Karpas-422 (cell line): ENCODE measurements at regions not wholly inside any gene's neighbourhood (a gene's known extent, or its start where the extent isn't known, plus 50 kb on each side); places are given as distances from the start of the nearest gene placed in this dataset.
A peak's percentile ranks its signal among the peaks of the same experiment; 100 is the strongest.

ENCODE experiments used
- DNase-seq: peaks from one replicate; pipeline ENCODE4 v3.0.0-alpha.2; 2015
- H2AFZ ChIP-seq: fragments of 200-600 bp; sonication (generic); 2 replicates; pipeline ENCODE4 v1.6.1; 2014; ENCODE audit warnings: antibody characterized with exemption, low read length, mixed read lengths
- H3K27ac ChIP-seq: fragments of 200-600 bp; sonication (generic); 2 replicates; pipeline ENCODE4 v1.5.1; 2014; ENCODE audit warnings: mild to moderate bottlenecking, low read length, moderate library complexity
- H3K27me3 ChIP-seq: fragments of 200-600 bp; sonication (generic); 2 replicates; pipeline ENCODE4 v1.6.1; 2014; ENCODE audit warnings: low read length, mixed read lengths
- H3K36me3 ChIP-seq: fragments of 200-600 bp; sonication (generic); 2 replicates; pipeline ENCODE4 v1.6.1; 2014; ENCODE audit warnings: low read length, mixed read lengths; ENCODE audit not compliant: insufficient read depth
- H3K4me1 ChIP-seq: fragments of 200-600 bp; sonication (generic); 2 replicates; pipeline ENCODE4 v1.6.1; 2014; ENCODE audit warnings: mild to moderate bottlenecking, low read length, mixed read lengths
- H3K4me2 ChIP-seq: fragments of 200-600 bp; sonication (generic); 2 replicates; pipeline ENCODE4 v1.6.1; 2014; ENCODE audit warnings: low read length, low read depth, mild to moderate bottlenecking; ENCODE audit not compliant: poor library complexity, severe bottlenecking
- H3K4me3 ChIP-seq: fragments of 200-600 bp; sonication (generic); 2 replicates; pipeline ENCODE4 v1.5.1; 2014; ENCODE audit warnings: mild to moderate bottlenecking, antibody characterized with exemption, low read length, mixed read lengths
- H3K79me2 ChIP-seq: fragments of 200-600 bp; sonication (generic); 2 replicates; pipeline ENCODE4 v1.6.1; 2014; ENCODE audit warnings: mild to moderate bottlenecking, low read length, mixed read lengths
- H3K9ac ChIP-seq: fragments of 200-600 bp; sonication (generic); 2 replicates; pipeline ENCODE4 v1.6.0; 2014; ENCODE audit warnings: low read length
- H3K9me2 ChIP-seq: fragments of 200-600 bp; sonication (generic), shearing (Covaris generic); replicated peaks from 2 replicates; pipeline ENCODE4 v1.6.0; 2014; ENCODE audit warnings: mild to moderate bottlenecking, low read length, moderate library complexity; ENCODE audit not compliant: insufficient read depth
- H3K9me3 ChIP-seq: fragments of 300-700, 200-600 bp; sonication (generic); 2 replicates; pipeline ENCODE4 v1.6.1; 2014; ENCODE audit warnings: low read length, mixed read lengths
- H4K20me1 ChIP-seq: fragments of 200-600 bp; sonication (generic); 2 replicates; pipeline ENCODE4 v1.6.1; 2014; ENCODE audit warnings: mild to moderate bottlenecking, antibody characterized with exemption, low read length, low read depth; ENCODE audit not compliant: insufficient read depth

DNA sequence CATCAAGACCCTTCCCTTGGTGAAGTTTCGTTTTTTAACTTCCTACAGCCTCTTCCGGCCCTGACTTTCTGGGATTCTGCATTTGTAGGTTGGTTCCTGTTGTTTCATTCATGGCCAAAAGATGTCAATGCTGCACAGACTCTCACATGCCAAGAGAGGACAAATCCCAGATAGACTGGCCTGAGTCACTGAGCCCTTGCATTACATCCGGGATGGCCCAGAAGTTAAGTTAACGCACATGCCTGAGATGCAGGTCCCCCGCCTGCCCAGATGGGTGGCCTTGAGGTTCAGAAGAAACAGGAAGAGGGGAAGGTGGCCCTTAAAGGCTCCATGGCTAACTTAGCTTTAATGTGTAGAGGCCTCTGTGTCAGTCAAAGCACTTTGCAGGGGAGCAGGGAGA lies 51.6 kb upstream of the SRGAP3 start:
- H4K20me1 ChIP-seq = no peaks in the 10 kb centered on the region
- H3K9me2 ChIP-seq = no peaks in the 10 kb centered on the region
- H2AFZ ChIP-seq = no peak overlapping the region
- DNase-seq = no peak
- H3K36me3 ChIP-seq = no peaks in the 10 kb centered on the region
- no peak overlapping the region for H3K27ac ChIP-seq
- no peaks in the 10 kb centered on the region for H3K9me3 ChIP-seq
- no peaks in the 10 kb centered on the region for H3K4me1 ChIP-seq
- H3K9ac ChIP-seq = no peak overlapping the region
- H3K4me3 ChIP-seq = no peak overlapping the region
- no peaks in the 10 kb centered on the region for H3K79me2 ChIP-seq
- no peak overlapping the region for H3K4me2 ChIP-seq
- H3K27me3 ChIP-seq = no peaks in the 10 kb centered on the region

DNA sequence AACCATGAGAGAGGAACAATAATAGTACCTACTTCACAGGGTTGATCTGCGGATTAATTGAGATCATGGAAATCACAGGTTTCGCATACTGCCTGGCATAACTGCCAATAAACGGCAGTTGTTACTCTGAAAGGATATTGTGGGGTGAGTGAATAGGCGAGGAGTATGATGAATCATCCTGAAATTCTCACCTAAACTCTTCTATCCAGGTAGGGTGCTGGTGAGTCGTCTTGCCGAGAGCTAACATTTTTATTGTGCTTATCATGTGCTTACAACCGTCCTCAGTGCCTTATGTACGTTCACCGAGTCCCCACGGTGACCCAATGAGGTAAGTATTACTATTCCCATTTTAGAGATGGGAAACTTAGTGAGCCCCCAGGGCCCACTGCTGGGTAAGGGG lies 52.4 kb upstream of the SRGAP3 start:
- H3K4me1 ChIP-seq = no peaks in the 10 kb centered on the region
- H3K9me2 ChIP-seq = no peaks in the 10 kb centered on the region
- H2AFZ ChIP-seq = no peak overlapping the region
- DNase-seq = no peak
- H3K27me3 ChIP-seq = no peaks in the 10 kb centered on the region
- H3K4me2 ChIP-seq = no peak overlapping the region
- no peaks in the 10 kb centered on the region for H3K36me3 ChIP-seq
- no peak overlapping the region for H3K9ac ChIP-seq
- no peaks in the 10 kb centered on the region for H4K20me1 ChIP-seq
- no peak overlapping the region for H3K4me3 ChIP-seq
- H3K9me3 ChIP-seq = no peaks in the 10 kb centered on the region
- no peaks in the 10 kb centered on the region for H3K79me2 ChIP-seq
- no peak overlapping the region for H3K27ac ChIP-seq

DNA sequence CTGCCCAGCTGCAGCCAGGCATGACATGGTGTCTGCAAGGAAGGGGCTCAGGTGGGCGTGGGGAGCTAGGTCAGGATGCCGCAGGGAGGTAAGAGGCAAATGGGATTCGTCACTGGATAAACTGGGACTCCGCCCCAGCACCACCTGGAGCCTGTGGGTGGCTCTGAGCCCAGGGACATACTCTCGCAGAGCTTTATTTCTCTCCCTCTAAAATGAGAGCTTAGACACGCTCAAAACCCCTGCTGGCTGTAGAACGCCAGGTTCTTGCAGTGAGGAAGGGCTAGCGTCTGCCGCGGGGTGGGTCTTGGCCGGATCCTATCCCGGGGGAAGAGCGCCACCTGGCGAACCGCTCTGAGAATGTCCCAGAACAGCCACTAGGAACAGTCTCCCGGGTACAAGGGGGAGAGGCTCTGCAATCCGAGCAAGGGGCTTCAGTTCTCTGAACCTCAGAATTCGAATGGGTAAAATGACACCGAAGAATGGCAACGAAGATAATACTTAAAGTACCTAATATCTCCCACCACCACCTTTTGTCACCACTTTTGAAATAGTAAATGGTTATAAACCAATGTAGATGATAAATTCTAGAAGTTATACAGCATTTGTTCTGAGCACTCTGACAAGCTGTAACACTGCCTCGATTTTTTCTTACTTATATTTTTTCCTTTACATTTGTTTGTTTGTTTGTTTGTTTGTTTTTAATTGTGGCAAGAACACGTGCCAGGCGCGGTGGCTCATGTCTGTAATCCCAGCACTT lies 53.2 kb upstream of the SRGAP3 start:
- H3K9ac ChIP-seq = no peak overlapping the region
- H3K9me2 ChIP-seq = no peaks in the 10 kb centered on the region
- no peaks in the 10 kb centered on the region for H3K9me3 ChIP-seq
- no peak overlapping the region for H3K27ac ChIP-seq
- no peaks in the 10 kb centered on the region for H3K27me3 ChIP-seq
- H3K79me2 ChIP-seq = no peaks in the 10 kb centered on the region
- H2AFZ ChIP-seq = no peak overlapping the region
- H4K20me1 ChIP-seq = no peaks in the 10 kb centered on the region
- no peak overlapping the region for H3K4me2 ChIP-seq
- H3K4me1 ChIP-seq = no peaks in the 10 kb centered on the region
- no peak overlapping the region for H3K4me3 ChIP-seq
- peak; percentile 92 for DNase-seq
- no peaks in the 10 kb centered on the region for H3K36me3 ChIP-seq

DNA sequence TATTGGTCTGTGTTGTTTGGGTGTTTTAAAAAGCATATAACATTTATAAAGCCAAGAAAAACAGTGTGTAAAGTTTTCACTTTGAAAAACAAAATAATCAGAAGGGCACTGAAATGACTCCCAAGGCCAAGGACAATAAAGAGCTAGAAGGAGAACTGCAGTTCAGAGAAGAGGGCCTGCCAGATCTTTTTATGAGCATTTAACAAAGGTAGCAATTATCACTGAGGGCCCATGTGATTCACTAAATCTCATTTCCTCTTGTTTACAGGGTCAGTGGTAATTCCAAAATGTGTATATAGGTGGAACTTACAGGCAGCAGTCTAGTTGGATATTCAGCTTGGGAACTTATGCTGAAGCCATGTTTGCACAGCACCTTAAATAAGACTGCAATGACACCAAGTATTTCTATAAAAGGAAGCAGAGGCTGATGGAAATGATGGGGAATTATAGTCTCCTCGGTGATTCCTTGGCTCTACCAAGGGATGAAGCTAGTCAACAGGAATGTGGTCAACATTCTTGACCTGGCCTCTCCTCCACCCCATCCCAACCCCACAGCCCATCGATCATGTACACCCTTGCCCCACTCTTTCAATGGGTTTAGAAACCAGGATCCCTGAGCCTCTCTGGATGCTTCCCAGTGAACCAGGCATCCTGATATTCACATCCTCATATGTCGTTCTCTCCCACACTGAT lies 54.4 kb upstream of the THUMPD3 start:
- H3K79me2 ChIP-seq = no peaks in the 10 kb centered on the region
- H3K9me3 ChIP-seq = no peaks in the 10 kb centered on the region
- no peak overlapping the region for H3K27ac ChIP-seq
- H3K27me3 ChIP-seq = no peaks in the 10 kb centered on the region
- no peaks in the 10 kb centered on the region for H4K20me1 ChIP-seq
- H3K4me3 ChIP-seq = no peak overlapping the region
- no peak for DNase-seq
- no peaks in the 10 kb centered on the region for H3K4me1 ChIP-seq
- no peak overlapping the region for H2AFZ ChIP-seq
- no peaks in the 10 kb centered on the region for H3K9me2 ChIP-seq
- no peak overlapping the region for H3K9ac ChIP-seq
- H3K36me3 ChIP-seq = no peaks in the 10 kb centered on the region
- H3K4me2 ChIP-seq = no peak overlapping the region

DNA sequence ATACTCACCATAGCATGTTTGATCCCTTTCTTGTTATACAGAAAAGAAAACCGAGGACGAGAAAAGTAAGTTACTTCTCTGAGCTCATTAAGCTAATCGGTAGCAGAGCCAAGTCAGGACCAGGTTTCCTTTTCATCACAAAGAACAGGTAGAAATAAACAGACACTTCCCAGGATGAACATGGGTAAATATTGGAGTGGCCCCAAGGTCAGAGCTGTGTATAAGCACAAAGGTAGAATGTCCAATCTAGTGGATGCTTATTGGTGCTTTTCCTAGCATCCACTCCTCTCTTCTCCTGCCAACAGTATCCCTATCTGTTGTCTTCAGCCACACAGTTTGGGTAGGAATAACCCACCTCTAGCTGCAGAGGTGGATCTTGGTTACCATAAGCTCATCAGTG lies 52.8 kb upstream of the THUMPD3 start:
- no peaks in the 10 kb centered on the region for H3K4me1 ChIP-seq
- H3K4me3 ChIP-seq = no peak overlapping the region
- H3K36me3 ChIP-seq = no peaks in the 10 kb centered on the region
- no peaks in the 10 kb centered on the region for H3K27me3 ChIP-seq
- no peak overlapping the region for H2AFZ ChIP-seq
- no peaks in the 10 kb centered on the region for H3K9me2 ChIP-seq
- no peaks in the 10 kb centered on the region for H4K20me1 ChIP-seq
- H3K9me3 ChIP-seq = no peaks in the 10 kb centered on the region
- no peaks in the 10 kb centered on the region for H3K79me2 ChIP-seq
- H3K4me2 ChIP-seq = no peak overlapping the region
- H3K27ac ChIP-seq = no peak overlapping the region
- DNase-seq = no peak
- no peak overlapping the region for H3K9ac ChIP-seq

DNA sequence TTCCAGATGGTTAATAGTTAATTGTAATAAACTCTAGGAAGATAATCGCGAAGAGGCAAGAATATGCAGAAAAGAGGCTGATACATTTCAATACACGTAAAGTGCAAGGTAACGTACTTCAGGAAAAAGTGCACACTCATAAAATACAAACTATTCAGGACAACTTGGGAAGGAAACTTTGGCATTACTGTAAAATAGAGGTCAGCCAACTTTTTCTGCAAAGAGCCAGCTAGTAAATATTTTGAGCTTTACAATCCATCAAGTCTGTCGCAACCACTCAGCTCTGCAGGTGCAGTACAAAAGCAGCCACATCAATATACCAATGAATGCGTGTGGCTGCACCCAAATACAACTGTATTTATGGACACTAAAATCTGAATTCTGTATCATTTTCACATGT lies 51.6 kb upstream of the THUMPD3 start:
- Histone ChIP-seq H3K9ac (no peak overlapping the region), H3K9me3 (no peaks in the 10 kb centered on the region), H3K27me3 (no peaks in the 10 kb centered on the region), H3K4me1 (no peaks in the 10 kb centered on the region), H4K20me1 (no peaks in the 10 kb centered on the region), H3K27ac (no peak overlapping the region), H3K9me2 (no peaks in the 10 kb centered on the region), H3K4me2 (no peak overlapping the region), H3K4me3 (no peak overlapping the region), H3K79me2 (no peaks in the 10 kb centered on the region), H2AFZ (no peak overlapping the region), H3K36me3 (no peaks in the 10 kb centered on the region)
- DNase-seq = no peak
